ENCODE measurements at regions not wholly inside any gene's neighbourhood (a gene's known extent, or its start where the extent isn't known, plus 50 kb on each side); places are given as distances from the start of the nearest gene placed in this dataset.

DNA sequence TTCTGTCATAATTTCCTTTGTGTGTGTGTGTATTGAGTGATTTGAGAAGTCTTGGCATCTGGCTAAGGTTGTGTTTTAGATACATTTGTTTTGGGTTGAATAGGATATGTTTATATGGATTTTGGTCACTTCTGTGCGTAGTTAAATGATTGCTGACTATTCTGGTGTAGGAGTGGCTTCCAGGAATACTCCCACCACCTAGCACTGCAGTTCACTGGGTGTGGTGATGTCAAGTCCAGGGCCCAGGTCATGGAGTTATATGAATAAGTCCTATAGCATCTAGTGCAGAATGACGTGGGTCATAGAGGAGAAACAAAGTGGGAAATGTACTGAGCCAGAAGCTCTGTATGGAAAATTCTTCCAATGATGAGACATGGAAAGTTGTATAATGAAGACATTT is 465.4 kb upstream of the CCL2 start:
- TF ChIP-seq, protein P1, sequence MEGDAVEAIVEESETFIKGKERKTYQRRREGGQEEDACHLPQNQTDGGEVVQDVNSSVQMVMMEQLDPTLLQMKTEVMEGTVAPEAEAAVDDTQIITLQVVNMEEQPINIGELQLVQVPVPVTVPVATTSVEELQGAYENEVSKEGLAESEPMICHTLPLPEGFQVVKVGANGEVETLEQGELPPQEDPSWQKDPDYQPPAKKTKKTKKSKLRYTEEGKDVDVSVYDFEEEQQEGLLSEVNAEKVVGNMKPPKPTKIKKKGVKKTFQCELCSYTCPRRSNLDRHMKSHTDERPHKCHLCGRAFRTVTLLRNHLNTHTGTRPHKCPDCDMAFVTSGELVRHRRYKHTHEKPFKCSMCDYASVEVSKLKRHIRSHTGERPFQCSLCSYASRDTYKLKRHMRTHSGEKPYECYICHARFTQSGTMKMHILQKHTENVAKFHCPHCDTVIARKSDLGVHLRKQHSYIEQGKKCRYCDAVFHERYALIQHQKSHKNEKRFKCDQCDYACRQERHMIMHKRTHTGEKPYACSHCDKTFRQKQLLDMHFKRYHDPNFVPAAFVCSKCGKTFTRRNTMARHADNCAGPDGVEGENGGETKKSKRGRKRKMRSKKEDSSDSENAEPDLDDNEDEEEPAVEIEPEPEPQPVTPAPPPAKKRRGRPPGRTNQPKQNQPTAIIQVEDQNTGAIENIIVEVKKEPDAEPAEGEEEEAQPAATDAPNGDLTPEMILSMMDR (conservative IDR thresholded peaks at IDR 0.05; ENCODE audit: low read depth, low read length), result no peak
- no peak for DNase-seq (ENCODE audit: low read depth)
- H3K4me3 ChIP-seq (ENCODE audit: low read depth, low read length), result no peak overlapping the region

DNA sequence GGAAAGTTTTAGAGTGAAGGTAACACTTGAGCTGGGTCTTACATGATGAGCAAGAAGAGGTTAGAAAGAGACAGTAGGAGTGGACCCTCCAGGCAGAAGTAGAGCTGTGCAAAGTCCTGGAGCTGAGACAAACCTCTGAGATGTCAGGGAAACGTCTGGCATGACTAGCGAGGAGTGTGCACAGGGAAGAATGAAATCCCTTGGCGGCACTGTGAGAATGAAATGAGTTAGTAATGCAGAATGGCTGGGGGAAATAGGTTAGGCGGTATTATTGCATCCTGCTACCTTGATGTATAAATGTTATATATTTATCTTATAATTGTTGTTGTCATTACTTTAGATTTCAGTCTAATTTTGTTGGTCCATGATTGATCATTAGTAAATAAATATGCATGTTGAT is 457.9 kb upstream of the CCL2 start:
- no peak overlapping the region for H3K4me3 ChIP-seq (ENCODE audit: low read depth, low read length)
- TF ChIP-seq, protein P1 (conservative IDR thresholded peaks at IDR 0.05; ENCODE audit: low read depth, low read length), result no peak
- no peak for DNase-seq (ENCODE audit: low read depth)

DNA sequence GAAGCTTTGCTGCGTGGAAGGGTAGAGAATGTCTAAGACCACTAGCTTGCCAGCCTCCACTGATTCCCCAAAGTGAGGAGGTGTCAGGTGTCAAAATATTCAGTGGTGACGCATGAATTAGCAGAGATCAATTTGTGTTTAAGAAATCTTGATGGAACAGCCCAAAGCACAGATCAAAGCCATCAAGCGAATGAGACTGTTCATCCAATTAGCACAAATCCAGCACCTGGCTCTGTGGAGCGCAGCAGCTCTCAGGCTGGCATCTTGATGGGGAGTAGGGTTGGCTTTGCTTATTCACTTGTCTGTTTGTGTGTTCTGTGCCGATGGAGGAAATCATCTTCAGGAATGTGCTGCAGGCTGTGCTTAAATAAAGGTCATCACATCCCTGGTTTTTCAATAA is 456.8 kb upstream of the CCL2 start:
- no peak for DNase-seq (ENCODE audit: low read depth)
- no peak overlapping the region for H3K4me3 ChIP-seq (ENCODE audit: low read depth, low read length)
- TF ChIP-seq, protein P1 (conservative IDR thresholded peaks at IDR 0.05; ENCODE audit: low read depth, low read length), result no peak

DNA sequence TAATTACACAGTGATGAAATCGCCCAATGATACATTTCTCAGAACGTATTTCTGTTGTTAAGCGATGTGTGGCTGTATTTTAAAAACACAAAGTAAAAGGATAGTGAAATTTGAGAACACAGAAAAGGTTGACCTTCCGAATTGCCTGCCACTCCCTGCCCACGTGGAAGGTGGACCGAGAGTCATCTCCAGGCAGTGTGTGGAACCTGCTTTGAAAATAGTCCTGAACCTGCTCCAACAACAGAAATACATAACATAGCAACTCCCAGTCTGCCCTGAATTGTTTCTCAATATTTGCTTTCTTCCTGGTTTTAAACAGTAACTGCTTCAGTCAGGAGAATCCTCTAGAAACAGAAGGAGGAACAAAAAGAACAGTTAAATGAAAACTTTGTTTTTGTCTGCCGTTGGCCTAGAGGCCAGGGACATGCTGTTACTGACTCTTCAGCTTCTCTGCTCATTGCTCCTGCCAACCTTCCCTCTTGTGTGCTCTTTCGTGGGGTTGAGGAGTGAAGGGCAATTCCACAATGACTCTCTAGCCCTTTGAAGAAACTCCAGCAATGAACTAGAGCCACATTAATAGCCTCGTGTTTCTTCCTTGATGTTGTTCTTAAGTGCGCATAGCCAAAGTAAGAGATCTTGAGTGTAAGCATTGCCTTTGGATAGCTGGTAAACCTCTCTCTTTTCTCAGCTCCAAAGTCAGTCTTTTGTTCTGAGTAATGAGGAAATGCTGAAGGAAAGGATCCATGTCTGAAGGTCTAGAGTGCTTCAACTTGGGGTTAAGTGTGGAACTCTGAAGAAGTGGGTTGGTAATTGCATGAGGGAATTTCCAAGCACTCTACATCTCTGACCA is 452.5 kb upstream of the CCL2 start:
- DNase-seq (ENCODE audit: low read depth), result no peak
- TF ChIP-seq, protein P1 (conservative IDR thresholded peaks at IDR 0.05; ENCODE audit: low read depth, low read length), result no peak

DNA sequence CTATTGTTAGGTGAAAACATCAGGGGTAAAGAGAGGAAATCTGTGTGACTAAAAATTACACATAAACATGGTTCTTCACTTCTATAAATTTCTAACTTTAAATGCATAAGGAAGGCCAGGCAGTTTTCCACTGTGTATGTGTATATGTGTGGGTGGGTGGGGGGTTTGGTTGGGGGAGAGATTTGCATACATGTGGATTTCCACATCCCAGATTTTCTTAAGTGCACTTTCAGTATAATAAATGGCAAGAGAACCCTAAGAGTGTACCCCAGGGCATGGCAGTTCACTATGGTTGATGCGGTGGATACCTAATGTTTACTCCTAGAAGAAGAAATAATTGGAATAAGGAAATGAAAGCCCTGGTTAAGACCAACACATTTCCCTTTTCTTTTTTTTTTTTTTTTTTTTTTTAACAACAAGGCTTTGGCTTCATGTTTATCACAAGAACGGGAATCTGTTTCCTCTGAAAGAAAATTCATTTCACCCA is 451.8 kb upstream of the CCL2 start:
- DNase-seq (ENCODE audit: low read depth), result no peak
- TF ChIP-seq, protein P1 (conservative IDR thresholded peaks at IDR 0.05; ENCODE audit: low read depth, low read length), result no peak
- H3K4me3 ChIP-seq (ENCODE audit: low read depth, low read length), result no peak overlapping the region

More for the DNA sequence above, 452.5 kb upstream of the CCL2 start:
- H3K4me3 ChIP-seq (ENCODE audit: low read depth, low read length), result no peak overlapping the region

DNA sequence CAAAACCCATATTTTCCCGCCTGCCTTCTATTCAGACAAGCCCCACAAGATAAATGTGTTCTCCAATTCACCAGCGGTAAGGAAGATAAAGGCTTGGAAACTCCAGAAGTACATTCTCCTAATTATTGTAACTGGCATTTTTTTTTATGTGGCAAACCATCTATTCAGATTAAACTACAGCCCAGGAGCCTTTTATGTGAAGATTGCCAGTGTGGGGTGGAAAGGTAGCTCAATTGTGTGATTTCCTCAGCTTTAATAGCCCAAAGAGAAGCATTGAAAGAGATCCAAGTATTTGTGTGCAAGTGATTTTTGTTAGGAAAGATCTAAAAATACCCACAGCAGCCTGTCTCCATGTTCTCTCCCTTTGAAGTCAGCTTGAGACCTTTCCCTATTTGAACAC is 451.4 kb upstream of the CCL2 start:
- TF ChIP-seq, protein P1 (conservative IDR thresholded peaks at IDR 0.05; ENCODE audit: low read depth, low read length), result no peak
- H3K4me3 ChIP-seq (ENCODE audit: low read depth, low read length), result no peak overlapping the region
- no peak for DNase-seq (ENCODE audit: low read depth)

DNA sequence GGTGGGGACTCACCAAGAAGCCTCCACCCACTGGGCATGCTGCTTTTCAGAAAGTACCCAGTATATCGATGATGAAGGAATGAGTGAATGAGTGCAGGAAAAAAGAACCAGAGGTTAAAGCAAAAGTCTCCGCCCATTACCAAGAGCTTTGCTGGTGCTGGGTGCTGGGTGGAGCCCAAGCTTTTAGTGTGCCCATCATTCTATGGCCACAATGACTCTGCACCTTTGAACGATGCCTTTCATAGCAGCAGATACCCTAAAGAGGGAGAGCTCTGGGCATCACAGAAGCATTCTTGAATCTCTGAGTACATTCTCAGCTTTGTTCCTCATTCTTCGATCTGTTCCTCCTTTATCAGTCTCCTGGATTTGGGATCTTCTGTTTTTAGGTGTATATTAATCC is 450.7 kb upstream of the CCL2 start:
- no peak for DNase-seq (ENCODE audit: low read depth)
- no peak overlapping the region for H3K4me3 ChIP-seq (ENCODE audit: low read depth, low read length)
- TF ChIP-seq, protein P1 (conservative IDR thresholded peaks at IDR 0.05; ENCODE audit: low read depth, low read length), result no peak
